ENCODE measurements at regions not wholly inside any gene's neighbourhood (a gene's known extent, or its start where the extent isn't known, plus 50 kb on each side); places are given as distances from the start of the nearest gene placed in this dataset.

GRCh38 chr5:164076556-164076955 is 571.1 kb downstream of the MAT2B start:
- Mint-ChIP-seq H3K4me3 (ENCODE audit: unreplicated experiment) (no peak overlapping the region), H3K27me3 (ENCODE audit: insufficient read depth, unreplicated experiment) (no peaks in the 10 kb centered on the region), H3K27ac (ENCODE audit: low read depth, unreplicated experiment) (no peak overlapping the region), H3K4me1 (ENCODE audit: insufficient read depth, unreplicated experiment) (no peaks in the 10 kb centered on the region), H3K9me3 (ENCODE audit: unreplicated experiment) (no peaks in the 10 kb centered on the region), H3K36me3 (ENCODE audit: insufficient read depth, unreplicated experiment) (no peaks in the 10 kb centered on the region)
- ChIA-PET CTCF (interaction anchor here (1.6 kb wide), 1 partner anchor 8 kb away, joined by 4 read pairs; no protein-coding TSS in a partner anchor), POLR2A (no interaction called here)
- intact Hi-C loops (cut with micrococcal nuclease) = no loop called here
- DNase-seq (ENCODE audit: unreplicated experiment) = no peak
- no TSS peak for BruUV-seq (replicated peaks)
- no peak for TF ChIP-seq CTCF (IDR thresholded peaks at IDR 0.05; ENCODE audit: unreplicated experiment)

DNA sequence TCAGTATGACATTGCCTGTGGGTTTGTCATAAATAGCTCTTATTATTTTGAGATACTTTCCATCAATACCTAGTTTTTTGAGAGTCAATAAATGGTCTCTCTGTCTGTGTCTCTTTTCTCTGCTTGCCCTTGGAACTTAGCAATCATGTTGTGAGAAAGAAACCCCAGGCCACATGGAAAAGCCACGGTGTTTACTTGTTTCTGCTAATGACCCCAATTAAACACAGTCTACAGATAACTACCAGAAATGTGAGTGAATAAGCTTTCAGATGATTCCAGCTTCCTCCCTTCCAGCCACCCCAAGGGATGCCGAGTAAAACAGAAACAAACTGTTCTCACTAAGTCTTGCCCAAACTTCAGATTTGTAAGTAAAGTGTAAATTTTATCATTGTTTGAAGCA is 584.9 kb downstream of the MAT2B start:
- H3K27me3 Mint-ChIP-seq (ENCODE audit: insufficient read depth, unreplicated experiment) = no peaks in the 10 kb centered on the region
- POLR2A ChIA-PET = no interaction called here
- no peak overlapping the region for H3K4me3 Mint-ChIP-seq (ENCODE audit: unreplicated experiment)
- no peak overlapping the region for H3K27ac Mint-ChIP-seq (ENCODE audit: low read depth, unreplicated experiment)
- no peak for DNase-seq (ENCODE audit: unreplicated experiment)
- TF ChIP-seq CTCF (IDR thresholded peaks at IDR 0.05; ENCODE audit: unreplicated experiment) = no peak
- no TSS peak for BruUV-seq (replicated peaks)
- intact Hi-C loops (cut with micrococcal nuclease) = no loop called here
- no peaks in the 10 kb centered on the region for H3K36me3 Mint-ChIP-seq (ENCODE audit: insufficient read depth, unreplicated experiment)
- no peaks in the 10 kb centered on the region for H3K4me1 Mint-ChIP-seq (ENCODE audit: insufficient read depth, unreplicated experiment)
- no peaks in the 10 kb centered on the region for H3K9me3 Mint-ChIP-seq (ENCODE audit: unreplicated experiment)
- CTCF ChIA-PET = no interaction called here

- ChIA-PET POLR2A (no interaction called here), CTCF (no interaction called here)
- no peak overlapping the region for H3K4me3 Mint-ChIP-seq (ENCODE audit: unreplicated experiment)
Measured at GRCh38 chr5:164091836-164092235, 586.4 kb downstream of the MAT2B start.

DNA sequence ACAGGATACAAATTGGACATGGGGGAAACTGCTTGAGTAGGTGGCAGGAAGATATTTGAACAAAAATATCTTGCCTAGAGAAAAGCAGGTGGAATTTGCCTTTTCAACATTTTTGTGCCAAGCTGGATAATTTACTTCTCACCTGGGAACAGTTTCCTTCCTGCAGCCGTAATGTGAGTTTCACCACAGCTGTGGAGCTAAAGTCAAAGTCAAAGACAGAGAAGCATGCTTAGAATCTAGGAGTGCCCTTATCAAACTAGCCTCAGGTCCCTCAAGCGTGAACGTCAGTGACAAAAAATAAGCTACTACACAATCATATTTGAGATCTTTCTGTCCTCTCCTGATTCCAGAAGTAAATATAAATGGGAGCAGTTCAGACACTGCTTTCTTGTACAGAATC is 588.9 kb downstream of the MAT2B start:
- H3K9me3 Mint-ChIP-seq (ENCODE audit: unreplicated experiment) = no peaks in the 10 kb centered on the region
- no peak for TF ChIP-seq CTCF (IDR thresholded peaks at IDR 0.05; ENCODE audit: unreplicated experiment)
- H3K27ac Mint-ChIP-seq (ENCODE audit: low read depth, unreplicated experiment) = no peak overlapping the region
- H3K27me3 Mint-ChIP-seq (ENCODE audit: insufficient read depth, unreplicated experiment) = no peaks in the 10 kb centered on the region
- POLR2A ChIA-PET = no interaction called here
- CTCF ChIA-PET = interaction anchor here (0.6 kb wide), 1 partner anchor 12 kb away, joined by 6 read pairs; no protein-coding TSS in a partner anchor
- H3K4me1 Mint-ChIP-seq (ENCODE audit: insufficient read depth, unreplicated experiment) = peaks cover 7% of the 10 kb centered on the region
- H3K36me3 Mint-ChIP-seq (ENCODE audit: insufficient read depth, unreplicated experiment) = no peaks in the 10 kb centered on the region
- BruUV-seq (replicated peaks) = no TSS peak
- intact Hi-C loops (cut with micrococcal nuclease) = no loop called here
- no peak overlapping the region for H3K4me3 Mint-ChIP-seq (ENCODE audit: unreplicated experiment)
- DNase-seq (ENCODE audit: unreplicated experiment) = no peak

More at GRCh38 chr5:164091836-164092235, 586.4 kb downstream of the MAT2B start:
- no peaks in the 10 kb centered on the region for H3K27me3 Mint-ChIP-seq (ENCODE audit: insufficient read depth, unreplicated experiment)
- TF ChIP-seq CTCF (IDR thresholded peaks at IDR 0.05; ENCODE audit: unreplicated experiment) = no peak
- no peaks in the 10 kb centered on the region for H3K9me3 Mint-ChIP-seq (ENCODE audit: unreplicated experiment)
- no peak overlapping the region for H3K27ac Mint-ChIP-seq (ENCODE audit: low read depth, unreplicated experiment)
- no TSS peak for BruUV-seq (replicated peaks)
- no peaks in the 10 kb centered on the region for H3K4me1 Mint-ChIP-seq (ENCODE audit: insufficient read depth, unreplicated experiment)
- intact Hi-C loops (cut with micrococcal nuclease) = no loop called here
- DNase-seq (ENCODE audit: unreplicated experiment) = no peak
- H3K36me3 Mint-ChIP-seq (ENCODE audit: insufficient read depth, unreplicated experiment) = no peaks in the 10 kb centered on the region

All from MCF 10A (cell line).